OCI-M2 (cell line): ENCODE measurements at regions not wholly inside any gene's neighbourhood (a gene's known extent, or its start where the extent isn't known, plus 50 kb on each side); places are given as distances from the start of the nearest gene placed in this dataset.
"Not testable (repeated sequence)": the region's sequence is repeated elsewhere in the genome, so short reads cannot be mapped to it uniquely, and the experiment has no call there.

Experiments
- DNase-seq: peaks from one replicate; lab custom pipeline; 2025; ENCODE audit not compliant: unreplicated experiment; lab: John Stamatoyannopoulos, UW

DNA sequence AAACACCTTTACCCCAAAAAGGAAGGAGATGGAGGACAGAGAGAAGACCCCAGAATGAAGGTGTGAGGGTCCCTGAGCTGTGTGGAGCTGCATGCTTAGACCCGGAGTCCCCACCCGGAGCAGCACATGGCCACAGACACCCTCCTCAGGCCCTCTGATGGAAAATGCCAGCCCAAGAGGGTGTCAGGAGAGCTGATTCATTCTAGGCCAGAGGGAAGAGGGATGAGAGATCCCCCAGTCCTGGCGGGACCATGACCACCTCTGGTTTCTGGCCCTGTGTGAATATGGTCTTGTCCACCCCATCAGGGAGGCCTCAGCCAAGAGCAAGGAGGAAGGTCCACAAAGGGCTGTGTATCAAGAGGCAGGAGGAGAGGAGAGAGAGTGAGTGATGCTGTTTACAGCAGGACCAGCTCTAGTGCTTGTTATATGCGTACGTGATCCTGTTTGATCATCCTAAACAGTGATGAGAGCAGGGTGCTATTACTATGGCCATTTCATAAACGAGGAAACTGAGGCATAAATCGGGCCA lies 186.6 kb upstream of the HAAO start:
- DNase-seq: no peak

DNA sequence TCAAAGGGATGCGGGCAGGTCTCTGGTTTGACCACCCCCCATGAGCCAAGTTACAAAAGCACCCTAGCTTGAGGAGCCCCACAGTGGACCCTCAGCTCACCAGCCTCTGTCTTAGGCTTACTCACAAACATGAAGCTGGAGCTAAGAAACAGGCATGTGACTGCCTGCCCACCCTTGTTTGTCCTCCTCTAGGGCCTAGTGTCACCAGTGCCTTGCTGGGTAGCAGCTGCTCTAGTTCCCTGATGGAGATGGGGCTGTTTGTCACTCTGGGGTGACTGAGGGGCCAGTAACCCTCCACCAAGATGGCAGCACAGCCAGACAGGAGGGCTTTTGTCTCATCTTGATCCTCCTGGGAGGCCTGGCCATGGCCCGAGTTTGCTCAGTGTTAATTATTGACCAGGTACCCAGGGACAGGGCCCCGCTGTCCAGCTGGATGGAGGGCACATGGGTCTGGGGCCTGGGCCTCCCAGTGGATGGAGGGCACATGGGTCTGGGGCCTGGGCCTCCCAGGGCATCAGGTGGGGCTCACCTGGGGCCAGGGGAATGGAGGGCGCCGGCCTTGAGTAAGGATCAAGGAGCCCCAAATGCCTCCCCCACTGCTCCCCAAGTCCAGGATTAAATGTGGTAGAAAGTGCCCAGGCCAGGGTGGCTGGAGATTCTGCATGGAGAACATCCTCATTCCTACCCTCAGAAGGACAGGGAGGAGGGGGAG lies 185.9 kb upstream of the HAAO start:
- DNase-seq: no peak

DNA sequence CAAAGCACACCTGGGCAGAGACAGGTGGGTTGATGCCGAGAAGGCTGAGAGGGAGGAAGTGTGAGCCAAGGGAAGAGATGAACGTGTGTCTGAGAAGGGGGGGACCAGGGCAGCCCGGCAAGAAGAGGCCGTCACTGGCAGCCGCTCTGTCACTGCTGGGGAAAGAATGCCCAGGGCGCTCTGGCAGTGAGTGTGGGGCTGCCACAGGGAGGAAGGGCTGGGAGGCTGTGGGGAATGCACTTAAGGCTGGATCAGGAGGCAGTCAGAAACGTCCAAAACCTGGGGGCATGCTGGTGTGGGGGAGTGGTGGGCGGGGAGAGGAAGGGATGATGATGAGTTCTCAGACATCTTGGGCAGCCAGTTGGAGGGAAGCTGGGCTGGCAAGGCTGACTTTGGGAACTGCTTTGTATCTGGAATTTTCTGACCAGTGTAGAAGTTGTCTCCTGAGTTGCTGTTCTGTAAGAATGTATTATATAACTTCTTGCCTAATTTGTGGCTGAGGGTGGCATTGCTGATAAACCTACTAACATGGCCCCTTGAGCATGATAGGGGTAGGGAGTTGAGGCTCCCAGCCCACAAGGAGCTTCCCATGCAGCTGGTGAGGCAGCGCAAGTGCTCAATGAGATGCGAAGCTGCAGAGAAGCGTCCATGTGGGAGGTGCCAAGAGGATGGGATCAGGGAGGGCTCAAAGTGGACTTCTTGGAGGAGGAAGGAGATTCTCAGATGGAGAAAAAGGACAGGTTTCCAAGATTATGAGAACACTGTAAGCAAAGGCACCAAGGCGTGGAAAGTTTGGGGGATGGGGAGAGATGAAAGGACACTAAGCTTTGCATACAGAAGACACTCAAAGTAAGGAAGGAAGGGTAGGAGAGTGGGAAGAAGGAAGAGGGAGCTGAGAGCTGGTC lies 185.1 kb upstream of the HAAO start:
- DNase-seq: no peak

DNA sequence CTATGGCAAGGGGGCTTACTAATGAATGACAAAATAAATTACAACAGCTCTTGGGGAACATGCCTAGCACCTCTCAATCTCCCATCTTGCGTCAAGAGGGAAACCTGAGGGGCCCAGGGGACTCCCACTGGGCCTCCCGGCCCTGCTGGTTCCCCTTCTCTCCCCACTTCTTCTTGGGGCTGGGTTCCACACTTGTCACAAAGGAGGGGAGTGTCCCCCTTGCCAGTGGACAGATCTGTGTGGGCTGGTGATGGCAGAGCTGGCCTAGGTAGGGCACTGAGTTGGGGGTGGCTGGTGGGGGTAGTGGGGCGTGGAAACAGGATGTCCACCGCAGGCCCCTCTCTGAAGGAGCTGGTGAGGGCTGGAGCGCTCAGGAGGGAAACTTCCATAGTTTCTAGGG lies 184.0 kb upstream of the HAAO start:
- DNase-seq: no peak

DNA sequence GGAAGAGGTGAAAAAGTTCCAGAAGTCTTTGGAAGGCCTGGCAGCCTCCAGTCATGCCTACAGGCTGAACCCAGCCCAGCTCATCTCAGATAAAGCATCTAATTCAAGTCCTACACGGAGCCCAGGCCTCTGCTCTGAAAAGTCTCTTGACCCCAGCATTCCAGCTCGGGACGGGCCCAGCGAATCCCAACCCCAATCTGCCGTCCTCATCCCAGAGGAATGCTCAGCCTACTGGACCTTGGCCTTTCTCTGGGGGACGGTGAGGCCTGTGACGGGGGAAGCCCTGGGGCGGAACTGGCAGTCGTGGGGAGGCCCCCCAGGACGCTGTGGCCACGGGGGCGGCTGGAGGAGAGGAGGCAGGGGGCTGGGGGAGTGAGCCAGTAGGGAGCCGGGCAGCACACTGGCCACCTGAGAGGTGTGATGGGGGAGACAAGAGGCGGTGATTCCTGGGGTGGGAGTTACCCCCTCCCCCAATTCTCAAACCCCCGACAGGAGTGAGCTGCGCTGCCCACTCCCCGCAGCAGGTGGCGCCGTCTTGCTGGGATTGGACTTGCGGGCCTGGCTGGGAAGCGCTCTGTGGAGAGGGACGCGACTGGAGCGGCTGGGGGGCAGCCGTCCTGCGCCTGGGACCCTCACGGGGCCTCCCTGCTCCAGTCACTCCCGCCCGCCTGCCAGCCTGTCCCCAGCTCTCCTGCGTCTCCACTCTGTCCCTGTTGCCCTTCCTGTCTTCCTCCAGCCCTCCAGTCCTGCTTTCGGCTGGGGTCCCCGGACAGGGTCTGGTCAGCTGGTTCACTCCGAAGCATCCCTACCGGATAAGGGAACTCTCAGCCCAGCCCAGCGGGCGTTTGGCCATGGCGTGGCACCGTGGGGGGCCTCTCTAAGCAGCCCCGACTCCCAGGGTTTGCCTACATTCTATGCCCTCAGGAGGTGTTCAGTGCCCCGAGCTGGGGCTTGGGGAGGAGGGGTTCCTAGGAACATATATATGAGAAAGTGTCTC lies 182.6 kb upstream of the HAAO start:
- DNase-seq: no peak

DNA sequence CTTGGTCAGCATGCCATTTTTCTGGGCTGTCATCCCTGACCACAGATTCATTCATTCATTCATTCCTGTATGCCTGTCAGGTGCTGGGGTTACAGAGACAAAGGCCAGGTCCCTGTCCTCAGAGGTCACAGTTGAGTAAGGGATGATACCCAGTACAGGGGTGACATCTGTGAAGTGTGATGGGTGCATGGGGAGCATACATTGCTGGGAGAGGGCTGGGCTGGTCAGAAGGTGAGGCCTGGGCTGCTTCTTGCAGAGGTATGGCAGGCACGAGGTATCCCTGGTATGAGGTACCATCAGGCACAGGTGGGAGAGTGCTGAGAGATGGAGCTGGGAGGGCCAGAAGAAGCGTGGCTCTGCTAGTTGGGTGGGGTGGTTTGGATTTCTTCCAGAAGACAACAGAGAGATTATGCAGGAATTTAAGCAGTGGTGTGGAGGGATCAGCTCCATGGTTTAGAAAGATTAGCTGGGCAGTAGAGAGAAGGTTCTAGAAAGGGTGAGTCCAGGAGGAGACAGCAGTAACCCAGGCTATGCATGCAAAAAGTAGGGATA lies 181.9 kb upstream of the HAAO start:
- DNase-seq: no peak

DNA sequence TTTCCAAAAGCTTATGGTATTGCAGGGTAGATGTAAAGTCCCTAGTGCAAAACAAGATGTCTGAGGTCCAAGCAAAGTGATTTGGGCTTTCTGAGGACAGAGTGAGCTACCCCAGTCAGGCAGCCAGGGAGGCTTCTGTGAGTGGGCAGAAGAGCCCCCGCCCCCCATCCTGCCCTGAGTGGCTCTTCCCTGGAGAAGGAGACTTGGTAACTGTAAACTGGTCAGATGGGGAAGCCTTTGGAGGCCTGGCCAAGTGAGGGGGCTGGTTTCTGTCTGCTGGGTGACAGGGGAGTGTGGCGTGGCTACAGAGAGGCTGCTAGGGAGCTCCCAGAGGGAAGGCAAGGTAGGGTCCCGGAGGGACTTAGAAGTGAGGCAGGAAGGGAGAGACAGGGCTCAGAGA lies 181.3 kb upstream of the HAAO start:
- no peak for DNase-seq

DNA sequence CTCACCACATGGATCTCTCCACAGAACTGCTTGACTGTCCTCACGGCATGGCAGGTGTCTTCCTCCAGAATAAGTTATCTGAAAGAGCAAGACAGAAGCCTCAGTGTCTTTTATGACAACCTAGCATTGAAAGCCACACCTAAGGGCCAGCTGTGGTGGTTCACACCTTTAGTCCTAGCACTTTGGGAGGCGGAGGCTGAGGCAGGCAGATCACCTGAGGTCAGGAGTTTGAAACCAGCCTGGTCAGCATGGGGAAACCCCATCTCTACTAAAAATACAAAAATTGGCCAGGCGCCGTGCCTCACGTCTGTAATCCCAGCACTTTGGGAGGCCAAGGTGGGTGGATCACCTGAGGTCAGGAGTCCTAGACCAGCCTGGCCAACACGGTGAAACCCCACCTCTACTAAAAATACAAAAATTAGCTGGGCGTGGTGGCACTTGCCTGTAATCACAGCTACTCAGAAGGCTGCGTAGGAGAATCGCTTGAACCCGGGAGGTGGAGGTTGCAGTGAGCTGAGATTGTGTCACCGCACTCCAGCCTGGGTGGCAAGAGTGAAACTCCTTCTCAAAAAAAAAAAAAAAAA lies 180.6 kb upstream of the HAAO start:
- DNase-seq: not testable (repeated sequence)

DNA sequence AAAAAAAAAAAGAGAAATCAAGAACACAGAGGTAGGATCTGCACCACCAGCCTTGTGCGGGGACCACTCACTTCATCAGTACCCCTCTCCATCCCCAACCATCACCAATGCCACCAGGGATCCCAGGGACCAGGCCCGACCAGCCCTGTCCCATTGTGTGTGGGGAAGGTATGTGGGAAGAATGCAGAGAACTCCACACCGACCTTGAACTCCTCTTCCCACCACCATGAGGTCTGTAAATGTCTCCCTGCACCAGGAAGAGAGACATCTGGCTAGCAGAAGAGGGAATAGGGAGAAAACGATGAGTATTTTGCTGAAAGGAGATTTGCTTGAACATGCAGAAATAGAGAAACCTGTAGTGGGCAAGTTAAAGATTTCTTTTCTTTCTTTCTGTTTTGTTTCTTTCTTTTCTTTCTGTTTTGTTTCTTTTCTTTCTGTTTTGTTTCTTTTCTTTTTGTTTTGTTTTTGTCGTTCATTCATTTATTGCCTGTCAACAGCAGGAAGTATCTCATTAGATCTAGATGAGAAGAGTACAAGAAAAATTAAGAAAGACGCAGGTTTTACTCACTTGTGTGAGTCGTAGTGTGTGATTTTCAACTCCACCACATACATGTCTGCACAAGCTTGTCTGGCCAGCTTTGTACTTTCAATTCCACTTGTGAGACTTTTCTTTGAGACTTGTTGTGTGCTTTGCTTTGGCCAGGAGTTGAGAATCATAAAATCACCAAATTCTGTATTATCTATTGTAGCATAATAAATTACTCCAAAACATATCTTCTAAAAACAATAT lies 179.8 kb upstream of the HAAO start:
- no peak for DNase-seq

DNA sequence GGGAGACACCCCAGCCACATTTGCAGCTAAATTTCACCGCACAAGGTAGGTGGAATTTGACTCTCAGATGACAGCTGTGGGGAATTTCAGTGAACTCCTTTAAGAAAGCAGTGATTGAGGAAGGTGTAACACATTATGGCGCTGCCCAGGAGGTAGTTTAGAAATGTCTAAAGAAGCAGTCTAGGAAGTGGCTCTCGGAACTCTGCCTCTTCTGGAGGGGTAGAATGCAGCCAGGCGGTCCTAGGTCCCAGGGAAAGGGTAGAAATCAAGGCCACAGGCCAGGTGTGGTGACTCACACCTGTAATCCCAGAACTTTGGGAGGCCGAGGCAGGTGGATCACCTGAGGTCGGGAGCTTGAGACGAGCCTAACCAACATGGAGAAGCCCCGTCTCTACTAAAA lies 179.0 kb upstream of the HAAO start:
- DNase-seq: no peak

DNA sequence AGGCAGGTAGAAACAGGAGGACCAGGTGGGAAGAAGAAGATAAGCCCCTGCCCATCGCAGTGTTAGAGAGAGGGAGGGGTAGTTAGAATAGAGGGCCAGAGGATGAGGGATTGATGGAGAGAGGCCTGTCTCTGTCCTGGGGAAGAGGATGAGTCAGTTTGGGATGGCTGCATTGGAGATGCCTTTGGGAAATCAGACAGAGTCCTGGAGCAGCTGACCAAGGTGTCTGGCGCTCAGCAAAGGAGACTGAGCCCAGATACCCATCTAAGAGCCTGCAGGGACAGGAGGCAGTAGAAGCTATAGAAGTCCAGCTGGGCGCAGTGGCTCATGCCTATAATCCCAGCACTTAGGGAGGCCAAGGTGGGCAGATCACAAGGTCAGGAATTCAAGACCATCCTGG lies 177.8 kb upstream of the HAAO start:
- no peak for DNase-seq

DNA sequence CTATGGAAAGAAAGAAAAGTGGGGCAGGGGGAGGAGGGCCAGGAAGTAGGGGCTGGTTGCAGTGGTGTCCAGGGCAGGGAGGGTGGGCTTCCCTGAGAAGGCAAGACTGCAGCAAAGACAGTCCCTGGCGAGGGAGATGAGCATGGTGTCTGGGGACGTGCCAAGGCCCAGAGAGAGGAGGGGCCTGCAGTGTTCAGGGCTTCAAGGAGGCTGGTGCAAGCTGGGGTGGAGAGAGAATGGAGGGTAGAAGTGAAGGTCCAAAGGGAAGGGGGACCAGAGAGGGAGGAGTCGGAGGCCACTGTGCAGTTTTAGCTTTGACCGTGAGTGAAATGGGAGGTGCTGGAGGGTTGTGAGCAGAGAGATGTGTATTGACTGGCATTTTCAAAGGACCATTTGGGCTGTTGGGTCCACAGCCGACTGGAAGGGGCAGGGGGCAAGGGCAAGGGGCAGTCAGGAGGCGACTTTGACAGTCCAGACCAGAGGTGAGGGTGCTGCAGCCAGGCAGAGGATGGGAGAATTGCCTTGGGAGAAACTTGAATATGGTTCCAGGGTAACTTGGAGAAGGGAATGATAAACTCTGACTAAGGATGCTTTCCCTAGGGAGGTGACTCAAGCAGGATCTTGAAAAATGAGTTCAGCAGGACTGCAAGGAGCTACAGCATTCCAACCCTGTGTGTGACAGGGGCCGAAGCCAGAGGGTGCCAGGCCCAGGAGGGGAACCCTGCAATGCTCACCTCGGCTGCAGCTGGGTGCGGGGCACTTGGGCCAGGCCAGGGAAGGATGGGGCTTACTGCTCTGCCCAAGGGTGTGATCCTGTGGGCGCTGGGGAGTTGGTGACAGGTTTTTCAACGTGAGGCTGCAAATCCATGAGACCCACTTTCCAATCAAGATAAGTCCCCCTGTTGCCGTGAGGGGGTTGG lies 177.1 kb upstream of the HAAO start:
- no peak for DNase-seq

DNA sequence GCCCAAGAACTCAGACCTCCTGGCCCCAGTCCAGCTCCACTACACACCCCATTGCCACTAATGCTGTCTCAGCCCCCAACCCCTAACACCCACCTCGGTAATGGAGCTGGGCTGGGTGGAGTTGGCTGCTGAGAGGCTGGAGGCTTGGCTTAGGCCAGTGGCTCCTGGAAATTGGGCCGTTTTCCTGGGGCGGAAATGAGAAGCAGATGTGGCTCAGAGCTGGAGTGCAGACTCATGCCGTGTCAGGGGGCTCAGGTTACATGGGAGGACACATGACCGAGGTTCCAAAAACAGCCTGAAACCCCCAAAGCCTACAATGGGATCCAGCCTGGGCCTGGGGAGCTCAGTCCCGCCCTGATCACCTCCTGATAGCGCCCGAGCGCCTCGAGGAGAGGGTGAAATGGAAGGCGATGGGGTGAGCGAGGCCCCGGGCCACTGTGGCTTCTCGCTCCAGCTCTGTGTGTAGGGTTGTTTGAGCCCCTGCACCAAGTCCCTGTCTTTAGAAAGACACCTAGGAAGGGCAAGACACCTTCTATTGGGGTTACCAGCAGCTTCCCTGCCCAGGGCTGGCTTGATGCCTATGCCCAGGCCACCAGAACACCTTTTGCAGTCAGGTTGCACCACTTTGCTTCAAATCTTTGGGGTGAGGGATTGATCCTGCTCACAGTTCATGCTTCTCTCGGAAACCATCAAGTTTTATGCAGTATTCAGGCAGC lies 175.7 kb upstream of the HAAO start:
- no peak for DNase-seq

DNA sequence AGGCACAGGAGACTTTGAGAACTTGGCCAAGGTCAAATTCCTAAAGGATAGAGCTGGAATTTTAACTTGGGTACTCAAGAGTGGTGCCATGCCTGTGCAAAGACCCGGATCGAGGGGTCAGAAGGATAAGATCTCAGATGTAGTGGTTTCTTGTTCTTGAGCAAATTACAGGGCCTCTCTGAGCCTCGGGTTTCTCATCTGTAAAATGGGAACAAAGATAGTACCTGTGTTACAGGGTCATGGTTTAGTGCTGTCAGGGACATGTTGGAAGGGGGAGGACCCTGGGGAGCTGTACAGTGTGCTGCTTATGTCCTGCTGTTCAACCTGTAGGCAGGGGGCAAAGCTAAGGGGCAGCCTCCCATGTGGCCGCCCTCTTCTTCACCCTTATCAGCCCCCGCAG lies 173.5 kb upstream of the HAAO start:
- DNase-seq: no peak

DNA sequence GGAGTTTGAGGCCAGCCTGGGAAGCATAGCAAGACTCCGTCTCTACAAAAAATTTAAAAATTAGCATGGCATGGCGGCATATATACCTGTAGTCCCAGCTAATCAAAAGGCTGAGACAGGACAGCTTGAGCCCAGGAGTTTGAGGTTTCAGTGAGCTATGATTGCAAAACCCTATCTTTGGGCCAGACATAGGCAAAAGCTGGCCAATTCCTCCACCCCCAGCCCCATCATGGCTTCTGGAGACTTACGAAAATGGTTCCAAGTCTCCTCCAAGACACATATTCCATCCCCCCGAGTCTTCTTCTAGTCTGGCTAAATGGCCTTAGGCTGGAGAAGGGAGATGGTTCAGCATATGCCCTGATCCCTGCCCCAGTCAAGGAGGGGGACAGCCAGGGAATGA lies 172.8 kb upstream of the HAAO start:
- no peak for DNase-seq

DNA sequence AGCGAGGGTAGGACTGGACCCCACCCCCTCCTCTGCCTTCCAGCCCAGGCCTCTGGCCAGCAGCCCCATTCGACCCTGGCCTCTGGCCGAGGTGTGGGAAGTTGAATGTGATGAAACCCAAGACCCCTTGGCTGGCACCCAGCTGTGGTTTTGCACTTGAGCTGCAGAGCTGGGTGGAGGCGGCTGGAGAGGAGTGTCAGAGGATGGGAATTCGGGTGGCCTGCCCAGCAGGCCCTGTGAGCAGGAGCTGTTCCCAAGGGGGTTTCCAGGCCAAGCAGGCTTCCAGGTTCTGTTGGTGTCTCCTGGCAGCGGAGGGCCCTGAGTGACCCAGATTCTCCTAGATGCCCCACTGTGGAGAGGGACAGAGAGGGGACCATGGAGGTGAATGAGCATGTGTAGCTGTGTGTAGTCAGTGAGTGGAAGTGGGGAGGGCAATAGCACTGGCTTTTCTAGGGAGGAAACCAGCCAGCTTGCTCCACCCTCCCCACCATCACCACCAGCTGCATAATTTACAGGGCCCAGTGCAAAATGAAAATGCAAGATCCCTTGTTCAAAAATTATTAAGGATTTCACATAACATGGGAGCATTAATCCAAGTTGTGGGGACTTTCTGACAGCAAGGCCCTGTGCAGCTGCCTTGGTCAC lies 172.2 kb upstream of the HAAO start:
- no peak for DNase-seq

DNA sequence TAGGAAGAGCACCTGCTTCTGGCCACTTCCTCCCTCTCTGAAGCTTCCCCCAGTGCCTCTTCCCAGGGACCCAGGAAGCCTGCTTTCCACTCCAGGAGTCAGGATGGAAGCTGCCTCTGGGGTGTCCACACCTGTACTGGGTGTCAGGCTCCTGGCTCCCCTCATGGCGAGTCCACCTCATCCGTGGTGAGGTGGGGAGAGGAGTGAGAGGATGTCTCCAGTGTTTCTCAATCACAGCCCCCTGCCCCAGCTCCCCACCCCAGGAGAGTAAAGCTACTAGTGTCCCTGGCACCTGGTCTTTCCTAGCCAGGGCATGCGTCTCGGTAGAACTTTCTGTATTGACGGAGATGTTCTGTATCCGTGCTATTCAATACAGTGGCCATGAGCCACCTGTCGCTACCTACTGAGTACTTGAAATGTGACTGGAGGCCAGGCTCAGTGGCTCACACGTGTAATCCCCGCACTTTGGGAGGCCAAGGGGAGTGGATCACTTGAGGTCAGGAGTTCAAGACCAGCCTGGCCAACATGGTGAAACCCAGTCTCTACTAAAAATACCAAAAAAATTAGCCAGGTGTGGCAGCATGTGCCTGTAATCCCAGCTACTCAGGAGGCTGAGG lies 171.2 kb upstream of the HAAO start:
- DNase-seq: no peak
